ENCODE measurements at regions not wholly inside any gene's neighbourhood (a gene's known extent, or its start where the extent isn't known, plus 50 kb on each side); places are given as distances from the start of the nearest gene placed in this dataset.

- no peak for TF ChIP-seq CTCF (IDR thresholded peaks at IDR 0.05)
- TF ChIP-seq EZH2 (IDR thresholded peaks at IDR 0.05; ENCODE audit: borderline replicate concordance, insufficient read depth, low read depth, low read length, poor library complexity, severe bottlenecking), result no peak
These were observed 157.3 kb downstream of the NOC3L start for GRCh38 chr10:94205396-94205831.
